Smooth muscle cell of the brain vasculature (primary cell): ENCODE measurements at regions not wholly inside any gene's neighbourhood (a gene's known extent, or its start where the extent isn't known, plus 50 kb on each side); places are given as distances from the start of the nearest gene placed in this dataset.
A peak's percentile ranks its signal among the peaks of the same experiment; 100 is the strongest.
"Not testable (repeated sequence)": the region's sequence is repeated elsewhere in the genome, so short reads cannot be mapped to it uniquely, and the experiment has no call there.

ENCODE experiments used
- DNase-seq: peaks from one replicate; pipeline ENCODE4 v3.0.0-alpha.2; 2012; ENCODE audit warnings: low read depth, low spot score

DNA sequence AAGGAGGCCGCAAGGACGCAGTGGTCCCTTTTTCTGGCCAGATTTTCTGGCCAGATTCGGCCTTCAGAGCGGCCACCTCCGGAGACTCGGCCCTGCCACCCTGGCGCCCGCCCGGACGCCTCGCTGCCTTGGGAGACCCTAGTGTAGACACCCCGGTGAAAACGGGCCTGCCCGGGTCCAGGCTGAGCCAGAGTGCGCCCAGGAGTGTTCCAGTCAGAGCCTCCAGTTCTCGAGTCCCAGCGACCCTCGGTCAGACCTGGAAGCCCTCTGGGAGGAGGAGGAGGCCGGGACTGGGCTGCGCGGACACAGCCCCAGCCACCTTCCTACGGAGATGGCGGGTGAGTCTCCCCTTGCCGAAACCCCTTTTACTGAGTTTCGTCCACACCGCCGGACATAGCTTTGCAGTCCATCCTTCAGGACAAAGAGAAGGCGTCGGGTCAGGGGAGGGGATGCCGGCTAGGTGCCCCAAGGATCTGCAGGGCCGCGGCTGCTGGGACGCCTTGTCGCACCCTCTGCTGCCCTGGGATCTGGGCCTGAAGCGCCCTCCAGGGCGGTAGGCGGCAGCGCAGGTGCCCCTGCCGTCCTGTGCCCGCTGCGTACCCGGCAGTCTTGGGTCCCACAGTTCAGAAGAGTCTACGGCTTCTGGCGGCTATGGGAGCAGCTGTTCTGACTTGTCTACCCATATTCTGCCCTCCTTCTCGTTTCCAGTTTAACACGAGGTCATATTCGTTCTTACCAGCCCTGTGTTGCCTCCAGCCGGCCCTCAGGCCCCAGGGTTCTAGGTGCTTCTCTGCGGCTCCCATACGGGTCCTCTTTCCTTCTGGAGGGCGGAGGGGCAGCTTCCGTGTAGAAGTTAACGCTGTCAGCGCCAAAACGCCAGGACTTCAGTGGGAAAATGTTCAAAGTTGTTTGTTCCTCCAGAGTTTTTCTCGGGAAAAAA lies 1771.7 kb upstream of the CDH9 start:
- no peak for DNase-seq

GRCh38 chr5:28808967-28809810 lies 1770.8 kb upstream of the CDH9 start:
- no peak for DNase-seq

GRCh38 chr5:28807195-28807729 lies 1768.9 kb upstream of the CDH9 start:
- no peak for DNase-seq

GRCh38 chr5:28799035-28799434 lies 1760.6 kb upstream of the CDH9 start:
- not testable (repeated sequence) for DNase-seq

DNA sequence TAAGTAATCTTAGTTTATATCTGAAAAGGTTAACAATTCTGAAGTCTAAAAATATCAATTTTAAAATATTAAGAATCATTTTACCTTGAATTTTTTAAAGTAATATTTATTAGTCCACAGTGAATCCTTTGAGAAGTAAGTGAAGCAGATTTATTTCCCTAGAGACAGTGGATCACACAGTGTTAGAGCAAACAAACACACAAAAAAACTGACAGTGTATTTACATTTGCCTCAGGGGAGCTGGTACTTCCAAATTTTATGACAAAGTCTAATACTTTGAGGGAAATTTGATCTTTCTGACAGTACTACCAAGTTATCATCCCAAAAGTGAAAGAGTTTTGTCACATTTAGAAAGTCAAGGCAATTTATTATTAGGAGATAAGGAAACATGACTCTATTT lies 1750.6 kb upstream of the CDH9 start:
- DNase-seq = no peak

DNA sequence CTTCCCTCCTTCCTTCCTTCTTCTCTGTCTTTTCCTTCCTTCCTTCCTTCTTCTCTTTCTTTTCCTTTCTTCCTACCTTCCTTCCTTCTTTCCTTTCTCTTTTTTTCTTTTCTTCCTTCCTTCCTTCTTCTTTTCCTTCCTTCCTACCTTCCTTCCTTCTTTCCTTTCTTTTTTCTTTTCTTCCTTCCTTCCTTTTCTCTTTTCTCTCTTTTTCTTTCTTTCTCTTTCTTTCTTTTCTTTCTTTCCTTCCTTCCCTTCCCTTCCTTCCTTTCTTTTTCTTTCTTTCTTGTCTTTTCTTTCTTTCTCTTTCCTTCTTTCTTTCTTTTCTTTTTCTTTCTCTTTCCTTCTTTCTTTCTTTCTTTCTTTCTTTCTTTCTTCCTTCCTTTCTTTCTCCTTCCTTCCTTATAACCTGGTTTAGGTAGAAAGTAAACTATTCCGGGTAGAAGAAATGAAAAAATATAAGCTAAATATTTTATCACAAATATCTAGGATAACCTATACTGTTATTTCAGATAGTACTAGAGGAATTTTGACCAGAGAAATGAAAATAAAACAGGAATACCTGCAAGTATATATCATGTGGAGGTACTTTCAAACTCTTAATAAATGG lies 1741.8 kb upstream of the CDH9 start:
- DNase-seq = no peak

GRCh38 chr5:28779161-28779754 lies 1740.9 kb upstream of the CDH9 start:
- no peak for DNase-seq

- DNase-seq = no peak
Observed at GRCh38 chr5:28770307-28770706, 1731.9 kb upstream of the CDH9 start.

DNA sequence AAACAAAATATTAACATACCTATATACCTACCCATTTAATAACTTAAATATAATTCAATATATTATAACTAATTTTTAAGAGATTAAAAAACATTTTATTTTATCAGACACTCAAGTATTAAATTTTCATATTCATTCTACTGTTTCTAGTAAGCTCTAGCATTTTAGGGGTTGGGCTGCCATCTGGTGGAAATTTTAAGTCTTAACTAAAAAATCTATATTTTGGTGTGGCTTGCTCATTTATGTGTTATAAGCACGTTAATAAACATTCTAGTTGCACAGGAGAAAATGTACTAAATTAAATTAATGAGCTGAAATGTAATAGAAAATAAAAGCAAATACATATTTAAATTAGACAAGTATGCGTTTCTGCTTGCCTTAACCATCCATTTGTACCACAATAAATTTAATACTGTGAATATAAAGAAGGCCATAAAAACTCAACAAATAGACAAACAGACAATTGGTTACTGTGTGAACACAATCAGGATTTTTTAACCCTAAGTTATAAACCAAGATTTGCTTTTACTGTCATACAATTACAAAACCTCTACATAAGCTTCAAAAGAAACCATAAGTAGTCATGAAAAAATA lies 1728.3 kb upstream of the CDH9 start:
- DNase-seq = peak; percentile 50

- DNase-seq = no peak
Observed at GRCh38 chr5:28751396-28751795, 1713.0 kb upstream of the CDH9 start.

GRCh38 chr5:28750251-28750650 lies 1711.9 kb upstream of the CDH9 start:
- no peak for DNase-seq

- no peak for DNase-seq
Observed at GRCh38 chr5:28748446-28748845, 1710.1 kb upstream of the CDH9 start.

DNA sequence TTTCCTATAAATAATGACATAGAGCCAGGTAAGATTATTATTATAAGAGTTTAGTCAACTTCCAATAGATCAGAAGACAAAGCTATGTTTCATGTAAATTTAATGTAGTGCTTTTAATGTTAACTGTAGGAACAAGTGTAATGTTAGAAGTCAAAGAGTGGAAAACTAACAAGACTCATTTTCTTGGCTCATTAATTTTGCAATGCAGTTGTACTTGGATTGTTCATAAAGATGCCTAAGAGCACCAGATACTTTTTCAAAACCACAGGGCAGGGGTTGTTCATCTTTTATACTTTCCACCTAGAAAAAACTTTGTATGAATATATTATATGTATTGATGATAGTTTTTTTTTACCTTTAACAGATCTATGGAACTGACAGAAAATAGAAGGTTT lies 1705.3 kb upstream of the CDH9 start:
- DNase-seq = no peak

DNA sequence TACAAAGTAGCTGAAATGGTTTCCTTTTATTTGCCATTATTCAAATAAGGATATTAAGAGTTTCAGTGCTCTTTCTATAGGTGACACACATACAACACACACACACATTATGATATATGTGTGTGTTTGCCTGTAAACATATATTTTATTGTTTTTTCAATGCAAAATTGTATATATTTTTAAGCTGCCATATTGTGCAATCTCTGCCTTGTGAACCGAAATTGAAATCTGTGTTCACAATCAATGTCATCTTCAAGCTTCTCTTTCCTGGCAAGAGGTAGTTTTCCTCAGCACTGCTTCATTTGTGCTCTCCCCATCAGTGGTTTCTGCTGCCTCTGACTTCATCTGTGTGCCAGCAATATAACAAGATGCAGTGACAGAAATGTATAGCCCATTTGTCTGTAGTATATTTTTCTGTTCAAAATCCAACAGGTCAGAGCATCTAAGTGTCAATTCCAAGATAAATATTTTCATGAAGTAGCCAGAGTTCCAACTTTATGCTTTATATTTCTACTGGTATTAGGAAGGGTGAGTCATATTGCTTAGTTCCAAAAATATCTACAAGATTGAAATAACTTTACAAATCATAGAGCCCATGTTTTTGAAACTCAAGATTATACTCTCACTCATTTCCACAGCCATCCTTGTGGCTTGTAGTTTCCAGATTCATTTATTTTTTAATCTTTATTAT lies 1704.8 kb upstream of the CDH9 start:
- peak; percentile 26 for DNase-seq

- DNase-seq = no peak
Observed at GRCh38 chr5:28737682-28738081, 1699.3 kb upstream of the CDH9 start.

DNA sequence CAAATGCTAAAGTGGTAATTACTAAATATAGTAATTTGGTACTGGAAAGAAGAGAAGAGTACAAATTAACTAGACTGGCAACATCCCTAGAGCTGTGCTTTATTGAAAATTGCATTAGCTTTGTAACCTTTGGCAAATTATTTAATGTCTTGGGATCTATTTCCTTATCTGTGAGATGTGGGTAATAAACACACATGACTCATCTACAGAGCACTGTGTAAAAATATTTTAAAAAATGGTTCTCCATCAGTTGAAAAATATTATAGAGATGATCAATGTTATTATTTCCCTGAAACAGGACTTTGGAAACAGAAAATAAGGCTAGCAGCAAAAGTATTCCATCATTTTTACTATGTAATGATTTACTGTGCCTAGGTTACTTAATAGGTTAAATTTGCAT lies 1698.8 kb upstream of the CDH9 start:
- DNase-seq = no peak

DNA sequence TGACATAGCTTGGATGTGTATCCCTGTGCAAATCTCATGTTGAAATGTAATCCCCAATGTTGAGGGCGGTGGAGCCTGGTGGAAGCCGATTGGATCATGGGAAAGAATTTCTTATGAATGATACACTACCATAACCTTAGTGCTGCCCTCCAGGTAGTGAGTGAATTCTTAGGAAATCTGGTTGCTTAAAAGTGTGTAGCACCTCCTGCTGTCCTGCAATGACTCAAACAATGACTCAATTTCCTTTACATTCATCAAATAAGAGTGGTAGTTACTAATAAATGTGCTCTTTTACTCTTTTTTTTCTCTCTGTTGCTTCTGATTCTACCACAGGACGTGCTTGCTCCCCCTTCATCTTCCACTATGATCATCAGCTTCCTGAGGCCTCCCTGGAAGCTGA lies 1696.0 kb upstream of the CDH9 start:
- no peak for DNase-seq

GRCh38 chr5:28729067-28729466 lies 1690.7 kb upstream of the CDH9 start:
- DNase-seq = no peak

DNA sequence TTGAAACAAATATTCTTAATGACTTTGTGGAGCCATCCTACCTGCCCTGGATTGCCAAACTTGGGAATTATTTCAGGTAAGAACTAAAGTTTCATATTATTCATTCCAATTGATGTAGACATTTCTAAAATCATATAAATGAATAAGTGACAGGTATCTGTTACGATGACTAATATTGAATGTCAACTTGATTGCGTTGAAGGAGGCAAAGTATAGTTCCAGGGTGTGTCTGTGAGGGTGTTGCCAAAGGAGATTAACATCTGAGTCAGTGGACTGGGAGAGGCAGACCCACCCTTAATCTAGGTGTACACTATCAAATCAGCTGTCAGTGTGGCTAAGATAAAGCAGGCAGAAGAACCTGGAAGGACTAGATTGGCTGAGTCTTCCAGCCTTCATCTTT lies 1688.4 kb upstream of the CDH9 start:
- DNase-seq = no peak

- no peak for DNase-seq
Observed at GRCh38 chr5:28725001-28725400, 1686.6 kb upstream of the CDH9 start.
